AG10803 (cell line): ENCODE measurements at regions not wholly inside any gene's neighbourhood (a gene's known extent, or its start where the extent isn't known, plus 50 kb on each side); places are given as distances from the start of the nearest gene placed in this dataset.

Experiments
- DNase-seq: peaks from one replicate; pipeline ENCODE4 v3.0.0; 2010; ENCODE audit warnings: low read depth
- H3K4me3 ChIP-seq: 2 replicates; pipeline ENCODE4 v1.5.1; 2011; ENCODE audit warnings: mild to moderate bottlenecking, low read length, control low read depth
- CTCF ChIP-seq: conservative IDR thresholded peaks from 2 replicates; pipeline ENCODE4 v1.5.1; 2011; ENCODE audit warnings: mild to moderate bottlenecking, low read length, control low read depth, inconsistent platforms

GRCh38 chr16:17567455-17567854, 96.7 kb upstream of the XYLT1 start:
- no peak overlapping the region for H3K4me3 ChIP-seq
- TF ChIP-seq CTCF: no peak

GRCh38 chr16:17566656-17567450, 96.1 kb upstream of the XYLT1 start:
- DNase-seq: no peak
- TF ChIP-seq CTCF: no peak
- no peak overlapping the region for H3K4me3 ChIP-seq

More at GRCh38 chr16:17567455-17567854, 96.7 kb upstream of the XYLT1 start:
- DNase-seq: no peak

GRCh38 chr16:17566075-17566474, 95.3 kb upstream of the XYLT1 start:
- H3K4me3 ChIP-seq: no peak overlapping the region
- DNase-seq: no peak
- no peak for TF ChIP-seq CTCF

- no peak overlapping the region for H3K4me3 ChIP-seq
- TF ChIP-seq CTCF: no peak
- DNase-seq: no peak
These were observed 94.8 kb upstream of the XYLT1 start for GRCh38 chr16:17565605-17566004.

GRCh38 chr16:17564856-17565255, 94.1 kb upstream of the XYLT1 start:
- TF ChIP-seq CTCF: no peak
- no peak for DNase-seq
- no peak overlapping the region for H3K4me3 ChIP-seq

GRCh38 chr16:17563323-17564091, 92.7 kb upstream of the XYLT1 start:
- TF ChIP-seq CTCF: no peak
- DNase-seq: no peak
- no peak overlapping the region for H3K4me3 ChIP-seq

GRCh38 chr16:17561056-17561455, 90.3 kb upstream of the XYLT1 start:
- no peak for DNase-seq
- TF ChIP-seq CTCF: no peak
- H3K4me3 ChIP-seq: no peak overlapping the region
